AG10803 (cell line): ENCODE measurements at regions not wholly inside any gene's neighbourhood (a gene's known extent, or its start where the extent isn't known, plus 50 kb on each side); places are given as distances from the start of the nearest gene placed in this dataset.
A peak's percentile ranks its signal among the peaks of the same experiment; 100 is the strongest.

Experiments used
- DNase-seq: peaks from one replicate; pipeline ENCODE4 v3.0.0; 2010; ENCODE audit warnings: low read depth
- H3K4me3 ChIP-seq: 2 replicates; pipeline ENCODE4 v1.5.1; 2011; ENCODE audit warnings: mild to moderate bottlenecking, low read length, control low read depth
- CTCF ChIP-seq: conservative IDR thresholded peaks from 2 replicates; pipeline ENCODE4 v1.5.1; 2011; ENCODE audit warnings: mild to moderate bottlenecking, low read length, control low read depth, inconsistent platforms

- DNase-seq = peak; percentile 64
- TF ChIP-seq CTCF = no peak
- no peak overlapping the region for H3K4me3 ChIP-seq
Observed at GRCh38 chr15:39499042-39499441, 81.8 kb upstream of the THBS1 start.

GRCh38 chr15:39499681-39500080, 81.2 kb upstream of the THBS1 start:
- H3K4me3 ChIP-seq = no peak overlapping the region
- TF ChIP-seq CTCF = no peak
- DNase-seq = peak; percentile 97

- no peak overlapping the region for H3K4me3 ChIP-seq
- no peak for DNase-seq
- no peak for TF ChIP-seq CTCF
Observed at GRCh38 chr15:39501366-39502081, 79.4 kb upstream of the THBS1 start.

GRCh38 chr15:39502082-39502447, 78.8 kb upstream of the THBS1 start:
- no peak for TF ChIP-seq CTCF
- DNase-seq = no peak
- no peak overlapping the region for H3K4me3 ChIP-seq

GRCh38 chr15:39502611-39503195, 78.2 kb upstream of the THBS1 start:
- no peak for TF ChIP-seq CTCF
- no peak for DNase-seq
- no peak overlapping the region for H3K4me3 ChIP-seq

- H3K4me3 ChIP-seq = no peak overlapping the region
- no peak for TF ChIP-seq CTCF
- no peak for DNase-seq
Observed at GRCh38 chr15:39503526-39503925, 77.4 kb upstream of the THBS1 start.

- peak; percentile 91 for DNase-seq
- no peak overlapping the region for H3K4me3 ChIP-seq
- no peak for TF ChIP-seq CTCF
Observed at GRCh38 chr15:39504808-39505207, 76.1 kb upstream of the THBS1 start.
